Uterus (tissue), 3 donors: ENCODE measurements at regions not wholly inside any gene's neighbourhood (a gene's known extent, or its start where the extent isn't known, plus 50 kb on each side); places are given as distances from the start of the nearest gene placed in this dataset.

ENCODE experiments used
- DNase-seq, 2 donors: peaks; one replicate each; pipeline ENCODE4 v3.0.0-alpha.2; 2019 to 2020
- H3K27ac ChIP-seq, 2 donors: fragments of 200-600 bp; sonication (generic); 1 replicate in 1 of 2; 2 replicates in 1 of 2; pipeline ENCODE4 v1.5.1; 2016 to 2018
- H3K27me3 ChIP-seq, 2 donors: fragments of 200-600 bp; sonication (generic); one replicate each; pipeline ENCODE4 v1.5.1; 2018 to 2019; ENCODE audit warnings: control low read depth in 1 of 2
- H3K36me3 ChIP-seq, 2 donors: fragments of 200-600 bp; sonication (generic); one replicate each; pipeline ENCODE4 v1.5.1; 2019; ENCODE audit warnings: control low read depth in 1 of 2
- H3K4me1 ChIP-seq, 2 donors: fragments of 200-600 bp; sonication (generic); one replicate each; pipeline ENCODE4 v1.5.1; 2018 to 2019; ENCODE audit warnings: control low read depth in 1 of 2
- H3K4me3 ChIP-seq, 2 donors: fragments of 200-600 bp; sonication (generic); 1 replicate in 1 of 2; 2 replicates in 1 of 2; pipeline ENCODE4 v1.5.1; 2018 to 2019; ENCODE audit warnings: mild to moderate bottlenecking in 1 of 2
- H3K9me3 ChIP-seq, 2 donors: fragments of 200-600 bp; sonication (generic); one replicate each; pipeline ENCODE4 v1.5.1; 2019; ENCODE audit warnings: control low read depth in 1 of 2
- CTCF ChIP-seq, 4 experiments: fragments of 200-600 bp in 2 of 4; fragments of 450-650 bp in 2 of 4; sonication (generic) in 2 of 4; IDR thresholded peaks; one replicate each; pipeline ENCODE4 v1.5.1; 2016 to 2019; ENCODE audit warnings: antibody characterized with exemption in 4 of 4, mild to moderate bottlenecking in 2 of 4, moderate library complexity in 1 of 4
- POLR2A ChIP-seq, 2 donors: fragments of 450-650 bp; IDR thresholded peaks; one replicate each; pipeline ENCODE4 v1.6.1; 2016; ENCODE audit warnings: antibody characterized with exemption in 2 of 2, mild to moderate bottlenecking in 1 of 2, moderate library complexity in 1 of 2
- intact Hi-C: fragments of 100-400 bp; cut with DNase I; formaldehyde crosslinking; loops from one replicate; pipeline ENCODE4 v1.15.1; 2023; ENCODE audit warnings: low total_unique reads
- donor health status: DM: yes; HTN: yes; CAD: no.

DNA sequence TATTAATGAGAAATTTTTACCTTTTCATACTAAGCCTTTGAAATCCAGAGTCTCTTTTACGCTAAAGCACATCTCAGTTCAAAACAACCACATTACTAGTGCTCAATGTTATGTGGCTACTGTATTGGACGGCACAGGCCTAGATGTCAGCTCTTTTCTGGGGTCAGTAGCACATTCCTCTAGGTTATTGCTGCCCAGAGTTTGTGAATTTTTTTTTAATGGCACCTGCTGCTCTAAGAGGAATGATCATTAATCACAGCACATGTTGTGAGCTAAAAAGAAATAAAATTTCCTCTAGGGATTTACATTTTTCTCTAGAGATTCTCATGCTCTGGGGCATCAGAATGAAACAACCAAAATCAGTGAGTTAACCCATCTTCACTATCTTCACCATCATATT is 436.8 kb upstream of the THBS1 start:
- TF ChIP-seq CTCF (IDR thresholded peaks at IDR 0.05) (no peak), POLR2A (IDR thresholded peaks at IDR 0.05) (no peak)
- H3K36me3 ChIP-seq: no peaks in the 10 kb centered on the region
- no peaks in the 10 kb centered on the region for H3K9me3 ChIP-seq
- H3K4me1 ChIP-seq: no peaks in the 10 kb centered on the region
- intact Hi-C loops: no loop called here
- no peak overlapping the region for H3K4me3 ChIP-seq
- no peak overlapping the region for H3K27ac ChIP-seq
- H3K27me3 ChIP-seq: no peaks in the 10 kb centered on the region
- no peak for DNase-seq

DNA sequence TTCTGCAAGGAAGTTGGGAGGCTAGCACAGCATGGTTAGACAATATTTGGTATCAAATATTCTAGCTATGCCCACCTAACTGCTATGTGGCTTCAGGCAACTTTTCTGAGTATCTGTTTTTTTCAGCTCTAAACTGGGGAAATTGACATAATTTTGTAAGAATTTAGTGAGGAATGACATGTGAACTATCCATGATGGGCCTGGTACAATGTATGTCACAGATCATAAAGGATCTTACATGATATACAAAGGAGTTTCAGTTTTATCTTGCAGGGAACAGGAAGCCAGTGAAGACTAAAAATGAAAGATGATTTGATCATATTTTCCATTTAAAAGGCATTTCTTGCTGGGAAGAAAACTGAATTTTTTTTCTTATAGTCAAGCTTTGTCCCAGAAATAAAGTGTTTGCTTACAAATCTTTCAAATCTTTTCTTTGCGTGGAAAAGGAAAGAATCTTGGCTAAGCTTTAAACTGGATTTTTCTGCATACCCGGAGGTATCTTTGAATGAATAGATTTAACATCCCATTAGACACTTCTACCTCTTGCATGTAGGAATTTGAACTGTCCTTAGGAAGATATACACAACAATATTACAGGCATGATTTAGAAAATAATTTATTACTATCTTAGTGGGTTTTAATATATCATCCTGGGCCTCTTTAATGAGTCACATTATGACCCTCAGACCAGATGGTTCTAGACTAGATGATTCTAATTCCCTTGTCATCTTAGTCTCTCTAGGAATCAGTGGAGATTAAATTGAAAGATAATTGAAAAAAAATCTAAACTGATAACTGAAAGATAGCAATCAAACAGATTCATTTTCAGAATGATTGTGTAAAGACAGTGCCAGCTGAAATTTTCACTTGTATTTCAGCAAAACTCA is 436.0 kb upstream of the THBS1 start:
- TF ChIP-seq CTCF (IDR thresholded peaks at IDR 0.05) (no peak), POLR2A (IDR thresholded peaks at IDR 0.05) (no peak)
- intact Hi-C loops: no loop called here
- H3K9me3 ChIP-seq: no peaks in the 10 kb centered on the region
- no peaks in the 10 kb centered on the region for H3K27me3 ChIP-seq
- no peaks in the 10 kb centered on the region for H3K4me1 ChIP-seq
- no peaks in the 10 kb centered on the region for H3K36me3 ChIP-seq
- DNase-seq: no peak
- H3K4me3 ChIP-seq: no peak overlapping the region
- H3K27ac ChIP-seq: peak overlapping the region in 1 of 2 donors; percentile 29

GRCh38 chr15:39145854-39146625 is 434.8 kb upstream of the THBS1 start:
- no peak overlapping the region for H3K4me3 ChIP-seq
- intact Hi-C loops: no loop called here
- TF ChIP-seq CTCF (IDR thresholded peaks at IDR 0.05): no peak
- no peak for TF ChIP-seq POLR2A (IDR thresholded peaks at IDR 0.05)
- no peaks in the 10 kb centered on the region for H3K36me3 ChIP-seq
- DNase-seq: no peak
- H3K27me3 ChIP-seq: no peaks in the 10 kb centered on the region
- no peaks in the 10 kb centered on the region for H3K4me1 ChIP-seq
- peak overlapping the region in 1 of 2 donors; percentile 29 for H3K27ac ChIP-seq
- no peaks in the 10 kb centered on the region for H3K9me3 ChIP-seq

GRCh38 chr15:39149636-39150150 is 431.2 kb upstream of the THBS1 start:
- no peaks in the 10 kb centered on the region for H3K4me1 ChIP-seq
- H3K4me3 ChIP-seq: no peak overlapping the region
- intact Hi-C loops: no loop called here
- no peaks in the 10 kb centered on the region for H3K36me3 ChIP-seq
- H3K27ac ChIP-seq: no peak overlapping the region
- H3K27me3 ChIP-seq: no peaks in the 10 kb centered on the region
- no peaks in the 10 kb centered on the region for H3K9me3 ChIP-seq
- TF ChIP-seq CTCF (IDR thresholded peaks at IDR 0.05) (no peak), POLR2A (IDR thresholded peaks at IDR 0.05) (no peak)
- no peak for DNase-seq

GRCh38 chr15:39151545-39151944 is 429.3 kb upstream of the THBS1 start:
- Histone ChIP-seq H3K27ac (no peak overlapping the region), H3K36me3 (no peaks in the 10 kb centered on the region), H3K4me1 (no peaks in the 10 kb centered on the region), H3K27me3 (no peaks in the 10 kb centered on the region), H3K9me3 (no peaks in the 10 kb centered on the region), H3K4me3 (no peak overlapping the region)
- intact Hi-C loops: no loop called here
- DNase-seq: no peak
- TF ChIP-seq POLR2A (IDR thresholded peaks at IDR 0.05) (no peak), CTCF (IDR thresholded peaks at IDR 0.05) (no peak)
